RWPE2 (cell line): ENCODE measurements at regions not wholly inside any gene's neighbourhood (a gene's known extent, or its start where the extent isn't known, plus 50 kb on each side); places are given as distances from the start of the nearest gene placed in this dataset.

Experiments
- ATAC-seq: fragments of 200-7000 bp; cut with Tn5 transposase; 3 replicates; pipeline ENCODE4 v1.9.1; 2021; ENCODE audit warnings: low read depth
- DNase-seq: peaks from one replicate; pipeline ENCODE4 v3.0.0-alpha.2; 2020; ENCODE audit warnings: low spot score
- H3K27ac ChIP-seq: fragments of 450-650 bp; 2 replicates; pipeline ENCODE4 v1.5.1; 2017; ENCODE audit warnings: mild to moderate bottlenecking; ENCODE audit not compliant: poor library complexity, severe bottlenecking
- H3K27me3 ChIP-seq: fragments of 250-450 bp; sonication (Bioruptor Pico); 2 replicates; pipeline ENCODE4 v1.5.1; 2021; ENCODE audit warnings: mild to moderate bottlenecking, moderate library complexity; ENCODE audit not compliant: insufficient read depth, poor library complexity, severe bottlenecking
- H3K36me3 ChIP-seq: fragments of 250-450 bp; sonication (Bioruptor Pico); 2 replicates; pipeline ENCODE4 v1.5.1; 2020; ENCODE audit warnings: low read depth, mild to moderate bottlenecking, moderate library complexity
- H3K4me1 ChIP-seq: fragments of 250-450 bp; sonication (Bioruptor Pico); 2 replicates; pipeline ENCODE4 v1.5.1; 2021; ENCODE audit warnings: mild to moderate bottlenecking, moderate library complexity; ENCODE audit not compliant: insufficient read depth, poor library complexity, severe bottlenecking
- H3K4me3 ChIP-seq: fragments of 250-450 bp; sonication (Bioruptor Pico); 2 replicates; pipeline ENCODE4 v1.5.1; 2021; ENCODE audit warnings: mild to moderate bottlenecking, moderate library complexity; ENCODE audit not compliant: severe bottlenecking
- H3K9me3 ChIP-seq: fragments of 250-450 bp; sonication (Bioruptor Pico); 2 replicates; pipeline ENCODE4 v1.5.1; 2021; ENCODE audit warnings: mild to moderate bottlenecking, moderate library complexity; ENCODE audit not compliant: severe bottlenecking
- TF ChIP-seq, protein P1 (sequence below): fragments of 450-650 bp; IDR thresholded peaks from one replicate; pipeline ENCODE4 v1.5.1; 2017; ENCODE audit warnings: mild to moderate bottlenecking, moderate library complexity; ENCODE audit not compliant: poor library complexity, severe bottlenecking

DNA sequence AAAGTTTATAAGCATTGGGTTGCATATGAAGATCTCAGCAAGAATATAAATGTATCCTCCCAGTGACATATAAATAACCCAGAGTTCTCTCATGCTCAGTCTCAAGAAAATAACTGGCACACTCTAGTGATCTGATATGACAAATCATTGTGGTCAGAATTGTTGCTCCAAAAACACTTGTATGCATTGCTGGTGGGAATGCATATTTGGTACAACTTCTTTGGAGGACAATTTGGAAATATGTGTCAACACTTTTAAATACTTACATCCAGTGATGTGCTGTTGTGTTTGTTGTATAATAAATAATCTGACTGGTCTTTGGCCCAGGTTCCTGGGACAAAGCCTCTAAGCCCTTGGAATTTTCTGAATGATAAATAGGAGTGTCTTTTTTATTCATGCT lies 66.7 kb upstream of the STT3B start:
- no peak overlapping the region for H3K4me3 ChIP-seq
- no peak overlapping the region for H3K27ac ChIP-seq
- no peaks in the 10 kb centered on the region for H3K9me3 ChIP-seq
- H3K27me3 ChIP-seq, result no peaks in the 10 kb centered on the region
- no peaks in the 10 kb centered on the region for H3K36me3 ChIP-seq
- TF ChIP-seq, protein P1, sequence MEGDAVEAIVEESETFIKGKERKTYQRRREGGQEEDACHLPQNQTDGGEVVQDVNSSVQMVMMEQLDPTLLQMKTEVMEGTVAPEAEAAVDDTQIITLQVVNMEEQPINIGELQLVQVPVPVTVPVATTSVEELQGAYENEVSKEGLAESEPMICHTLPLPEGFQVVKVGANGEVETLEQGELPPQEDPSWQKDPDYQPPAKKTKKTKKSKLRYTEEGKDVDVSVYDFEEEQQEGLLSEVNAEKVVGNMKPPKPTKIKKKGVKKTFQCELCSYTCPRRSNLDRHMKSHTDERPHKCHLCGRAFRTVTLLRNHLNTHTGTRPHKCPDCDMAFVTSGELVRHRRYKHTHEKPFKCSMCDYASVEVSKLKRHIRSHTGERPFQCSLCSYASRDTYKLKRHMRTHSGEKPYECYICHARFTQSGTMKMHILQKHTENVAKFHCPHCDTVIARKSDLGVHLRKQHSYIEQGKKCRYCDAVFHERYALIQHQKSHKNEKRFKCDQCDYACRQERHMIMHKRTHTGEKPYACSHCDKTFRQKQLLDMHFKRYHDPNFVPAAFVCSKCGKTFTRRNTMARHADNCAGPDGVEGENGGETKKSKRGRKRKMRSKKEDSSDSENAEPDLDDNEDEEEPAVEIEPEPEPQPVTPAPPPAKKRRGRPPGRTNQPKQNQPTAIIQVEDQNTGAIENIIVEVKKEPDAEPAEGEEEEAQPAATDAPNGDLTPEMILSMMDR, result no peak
- no peaks in the 10 kb centered on the region for H3K4me1 ChIP-seq
- DNase-seq (no peak), ATAC-seq (no peak)

DNA sequence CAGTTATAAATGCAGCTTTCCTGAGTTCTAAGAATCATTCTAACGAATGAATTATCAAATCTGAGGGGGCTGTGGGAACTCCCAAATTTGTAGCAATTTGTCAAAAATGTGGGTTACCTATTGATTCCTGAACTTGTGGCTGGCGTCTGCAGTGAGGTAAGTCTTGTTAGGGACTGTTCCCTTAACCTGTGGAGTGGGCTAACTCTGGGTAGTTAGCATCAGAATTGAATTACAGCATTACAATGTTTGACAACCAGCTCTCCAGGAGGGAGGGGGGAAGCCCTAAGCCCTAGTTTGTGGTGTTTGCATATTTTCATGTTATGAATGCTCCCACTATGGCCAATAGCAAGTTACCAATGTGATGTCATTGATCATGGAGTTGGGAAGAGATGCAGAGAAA lies 65.9 kb upstream of the STT3B start:
- Histone ChIP-seq H3K36me3 (no peaks in the 10 kb centered on the region), H3K4me1 (no peaks in the 10 kb centered on the region), H3K4me3 (no peak overlapping the region), H3K27me3 (no peaks in the 10 kb centered on the region), H3K27ac (no peak overlapping the region), H3K9me3 (no peaks in the 10 kb centered on the region)
- TF ChIP-seq, protein P1, result no peak
- ATAC-seq (no peak), DNase-seq (no peak)

DNA sequence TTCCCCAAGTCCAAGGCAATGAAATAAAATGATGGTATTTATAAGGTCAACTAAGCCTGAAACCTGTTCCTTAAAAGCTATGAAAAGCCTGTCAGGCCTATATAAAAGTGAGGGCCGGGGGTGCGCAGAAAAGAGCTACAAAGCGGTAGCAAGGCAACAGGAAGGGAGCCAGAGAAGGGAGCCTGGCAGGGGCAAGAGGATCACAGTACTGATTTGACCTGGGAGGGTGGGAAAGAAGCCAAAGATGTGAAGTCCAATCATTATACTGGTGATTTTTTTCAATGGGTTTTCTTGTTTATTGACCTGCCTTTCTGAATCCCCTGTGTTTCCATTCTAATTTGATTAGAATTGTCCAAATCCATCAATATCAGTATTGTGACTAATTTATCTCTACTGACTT lies 64.3 kb upstream of the STT3B start:
- Histone ChIP-seq H3K4me1 (no peaks in the 10 kb centered on the region), H3K27ac (no peak overlapping the region), H3K9me3 (no peaks in the 10 kb centered on the region), H3K27me3 (no peaks in the 10 kb centered on the region), H3K4me3 (no peak overlapping the region), H3K36me3 (no peaks in the 10 kb centered on the region)
- TF ChIP-seq, protein P1, result no peak
- ATAC-seq (no peak), DNase-seq (no peak)

DNA sequence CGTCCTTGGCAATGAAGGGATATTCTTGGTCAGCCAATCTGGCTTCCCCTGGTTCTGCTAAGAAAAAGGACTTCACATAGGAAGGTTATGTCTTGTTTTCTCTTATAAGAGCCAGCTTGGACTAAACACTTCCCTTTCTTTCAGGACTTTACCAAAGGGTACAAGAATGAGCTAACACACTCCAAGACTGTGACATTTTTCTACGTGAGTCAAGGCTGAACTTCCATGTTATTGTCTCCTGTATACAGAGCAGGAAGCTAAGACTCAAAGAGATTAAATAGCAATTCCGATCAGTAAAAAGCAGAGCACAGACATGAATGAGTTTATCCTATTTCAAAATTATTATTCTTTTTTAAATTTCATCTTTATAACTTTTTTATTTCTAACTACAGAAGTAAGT lies 63.3 kb upstream of the STT3B start:
- Histone ChIP-seq H3K9me3 (no peaks in the 10 kb centered on the region), H3K27ac (no peak overlapping the region), H3K36me3 (no peaks in the 10 kb centered on the region), H3K4me3 (no peak overlapping the region), H3K27me3 (no peaks in the 10 kb centered on the region), H3K4me1 (no peaks in the 10 kb centered on the region)
- ATAC-seq, result no peak
- no peak for DNase-seq
- TF ChIP-seq, protein P1, result no peak

DNA sequence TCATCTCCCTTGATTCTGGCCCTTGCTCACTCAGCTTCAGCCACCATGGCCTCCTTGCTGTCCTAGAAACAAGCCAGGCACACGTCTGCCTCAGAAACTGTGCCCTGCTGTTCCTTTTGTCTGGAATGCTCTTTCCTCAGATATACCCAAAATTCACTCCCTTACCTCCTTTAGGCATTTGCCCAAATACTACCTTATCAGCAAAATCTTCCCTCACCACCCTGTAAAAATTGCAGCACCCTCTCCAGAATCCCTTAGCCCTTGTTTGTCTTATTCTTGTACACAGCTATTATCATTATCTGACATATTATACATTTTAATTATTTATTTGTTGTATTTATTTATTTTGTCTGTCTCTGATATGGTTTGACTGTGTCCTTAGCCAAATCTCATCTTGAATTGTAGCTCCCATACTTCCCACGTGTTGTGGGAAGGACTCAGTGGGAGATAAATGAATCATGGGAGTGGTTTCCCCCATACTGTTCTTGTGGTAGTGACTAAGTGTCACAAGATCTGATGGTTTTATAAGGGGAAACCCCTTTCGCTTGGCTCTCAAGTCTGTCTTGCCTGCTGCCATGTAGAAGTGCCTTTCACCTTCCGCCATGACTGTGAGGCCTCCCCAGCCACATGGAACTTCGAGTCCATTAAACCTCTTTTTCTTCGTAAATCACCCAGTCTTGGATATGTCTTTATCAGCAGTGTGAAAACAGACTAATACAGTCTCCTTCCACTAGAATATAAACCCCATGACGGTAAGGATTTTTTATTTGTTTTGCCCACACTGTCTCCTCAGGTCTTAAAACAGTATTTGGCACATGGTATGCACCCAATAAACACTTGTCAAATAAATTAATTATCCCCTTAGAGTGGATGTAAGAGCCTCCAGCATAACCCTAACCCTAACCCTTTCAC lies 60.0 kb upstream of the STT3B start:
- no peak overlapping the region for H3K27ac ChIP-seq
- no peaks in the 10 kb centered on the region for H3K9me3 ChIP-seq
- DNase-seq (no peak), ATAC-seq (no peak)
- H3K36me3 ChIP-seq, result no peaks in the 10 kb centered on the region
- no peaks in the 10 kb centered on the region for H3K27me3 ChIP-seq
- TF ChIP-seq, protein P1, result no peak
- H3K4me3 ChIP-seq, result no peak overlapping the region
- H3K4me1 ChIP-seq, result no peaks in the 10 kb centered on the region
